ENCODE measurements at regions not wholly inside any gene's neighbourhood (a gene's known extent, or its start where the extent isn't known, plus 50 kb on each side); places are given as distances from the start of the nearest gene placed in this dataset.
A peak's percentile ranks its signal among the peaks of the same experiment; 100 is the strongest.
"Not testable (repeated sequence)": the region's sequence is repeated elsewhere in the genome, so short reads cannot be mapped to it uniquely, and the experiment has no call there.

DNA sequence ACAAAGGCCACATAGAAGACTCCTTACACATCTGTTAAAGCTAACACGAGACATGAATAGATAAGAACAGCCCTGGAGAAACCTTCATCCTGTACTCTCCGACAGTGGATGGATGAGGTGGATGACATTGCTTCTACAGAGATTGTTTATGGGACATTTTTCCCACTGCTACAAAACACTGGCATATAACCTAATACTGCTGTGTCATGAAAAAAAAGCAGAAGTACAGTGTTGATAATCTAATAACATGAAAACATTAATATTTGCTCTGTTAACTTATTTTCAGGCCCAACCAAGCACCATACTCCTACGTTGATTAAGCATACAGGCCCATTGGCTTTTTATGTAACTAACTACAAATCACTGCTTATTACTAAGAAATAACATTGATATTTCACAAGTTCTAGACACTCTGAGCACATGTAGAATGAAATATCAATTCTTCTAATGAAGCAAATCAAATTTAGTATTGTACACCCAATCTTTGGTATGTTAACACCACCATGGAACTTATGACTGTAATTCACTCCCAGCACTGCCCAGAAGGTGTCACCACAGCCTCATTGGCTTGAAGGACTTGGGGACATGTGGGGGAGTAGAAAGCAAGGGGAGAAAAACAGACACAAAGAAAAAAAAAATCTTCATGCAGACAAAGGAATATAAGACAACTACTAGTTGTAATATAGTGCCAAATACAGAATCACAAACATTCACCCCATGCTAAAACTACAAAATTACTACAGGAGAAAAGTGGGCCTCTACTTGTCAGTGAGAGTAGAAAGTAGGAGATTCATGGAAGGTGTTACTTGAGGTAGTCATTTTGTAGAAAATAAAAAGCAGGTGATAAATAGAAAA, 330.0 kb upstream of the PMFBP1 start:
- DNase-seq = peak; percentile 79

DNA sequence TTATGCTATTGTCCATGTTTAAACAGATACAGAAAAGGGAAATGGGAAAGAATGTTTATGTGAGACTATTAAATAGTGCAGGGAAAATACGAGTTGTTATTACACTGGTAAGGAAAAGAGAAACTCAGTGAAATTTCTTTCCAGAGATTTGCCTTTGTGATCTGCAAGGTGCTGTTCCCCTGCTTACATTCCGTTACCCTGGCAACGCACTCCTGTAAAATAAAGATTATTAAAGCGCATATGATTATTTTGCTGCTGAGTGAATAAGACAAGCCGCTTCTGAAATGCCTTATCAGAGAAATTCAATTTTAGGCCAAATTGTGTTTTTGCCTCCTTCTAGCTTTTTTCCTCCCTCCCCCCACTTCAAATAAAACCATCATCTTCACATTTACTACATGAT, 328.6 kb upstream of the PMFBP1 start:
- DNase-seq = no peak

DNA sequence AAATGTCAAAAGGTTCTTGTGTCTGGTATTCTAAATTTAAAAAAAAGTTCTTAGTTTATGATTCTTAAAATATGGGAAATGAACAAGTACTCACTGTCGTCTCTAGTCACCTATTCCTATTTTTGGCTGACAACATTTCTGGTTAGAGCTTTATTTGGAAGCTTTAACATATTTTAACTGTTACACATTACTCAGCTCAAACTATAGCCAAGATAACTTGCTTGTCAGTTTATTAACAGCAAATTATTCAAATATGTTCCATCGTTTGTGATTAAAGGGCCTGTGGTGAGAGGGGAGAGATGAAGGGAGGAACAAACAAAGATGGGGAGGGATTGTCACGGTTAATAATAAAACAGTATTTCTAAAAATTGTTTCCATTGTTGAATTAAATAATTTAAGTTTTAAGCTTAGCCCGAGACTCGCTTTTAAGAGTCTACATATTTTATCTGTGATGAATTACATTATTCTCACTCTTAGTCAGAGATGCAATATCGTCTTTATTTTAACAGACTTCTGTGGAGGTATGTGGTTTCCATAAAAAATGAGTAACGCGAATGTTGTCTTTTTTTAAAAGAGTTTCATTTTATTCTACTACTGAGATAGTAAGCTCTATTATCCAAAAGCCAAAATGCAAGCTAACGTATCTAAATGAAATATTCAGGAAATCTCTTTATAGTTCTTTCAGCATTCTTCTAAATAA, 321.9 kb upstream of the PMFBP1 start:
- no peak for DNase-seq

DNA sequence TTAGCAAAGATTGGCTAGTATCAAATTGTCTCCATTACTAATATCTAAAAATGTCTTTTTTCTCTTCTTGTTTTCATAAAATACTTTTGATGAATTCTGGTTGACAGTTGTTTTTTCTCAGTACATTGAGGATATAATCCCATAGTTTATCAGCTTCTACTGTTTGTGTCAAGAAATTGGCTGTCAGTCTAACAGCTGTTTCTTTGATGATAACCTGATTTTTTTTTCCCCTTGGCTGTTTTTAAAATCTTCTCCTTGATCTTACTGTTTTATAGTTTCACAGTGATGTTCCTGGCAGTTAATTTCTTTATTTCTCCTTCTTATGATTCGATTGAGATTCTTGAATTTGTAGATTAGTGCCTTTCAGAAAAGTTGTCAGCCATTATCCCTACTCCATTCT, 315.3 kb upstream of the PMFBP1 start:
- DNase-seq = no peak

DNA sequence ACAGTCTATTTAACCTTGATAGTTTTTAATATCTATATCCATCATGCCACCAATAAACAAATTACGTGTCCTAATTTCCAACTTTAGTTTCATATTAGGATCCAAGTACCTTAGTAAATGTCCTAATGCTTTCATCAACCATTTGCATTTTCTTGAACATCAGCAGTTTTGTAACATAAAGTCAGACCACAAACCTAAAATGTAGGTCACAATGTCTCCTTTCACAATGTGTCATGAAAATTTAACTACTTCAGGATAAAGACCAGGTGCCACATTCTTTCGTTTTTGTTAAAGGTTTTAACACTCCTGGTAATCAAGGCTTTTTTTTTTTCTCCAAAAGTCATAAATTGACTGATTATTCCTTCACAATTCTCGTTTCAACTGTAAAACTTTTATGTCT, 310.7 kb upstream of the PMFBP1 start:
- no peak for DNase-seq

DNA sequence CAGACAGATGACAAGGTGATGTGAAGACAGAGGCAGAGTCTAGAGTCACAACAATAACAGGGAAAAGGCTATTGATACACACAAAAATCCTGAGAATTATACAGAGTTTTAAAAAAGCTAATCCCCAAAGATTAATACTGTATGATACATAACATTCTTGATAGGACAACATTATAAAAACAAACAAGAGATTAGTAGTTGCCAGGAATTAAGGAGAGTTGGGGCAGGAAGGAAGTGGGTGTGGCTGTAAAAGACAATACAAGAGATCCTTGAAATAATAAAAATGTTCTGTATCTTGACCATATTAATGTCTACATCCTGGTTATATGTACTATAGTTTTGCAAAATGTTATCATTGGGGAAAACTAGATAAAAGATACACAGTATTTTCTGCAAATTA, 309.5 kb upstream of the PMFBP1 start:
- no peak for DNase-seq

DNA sequence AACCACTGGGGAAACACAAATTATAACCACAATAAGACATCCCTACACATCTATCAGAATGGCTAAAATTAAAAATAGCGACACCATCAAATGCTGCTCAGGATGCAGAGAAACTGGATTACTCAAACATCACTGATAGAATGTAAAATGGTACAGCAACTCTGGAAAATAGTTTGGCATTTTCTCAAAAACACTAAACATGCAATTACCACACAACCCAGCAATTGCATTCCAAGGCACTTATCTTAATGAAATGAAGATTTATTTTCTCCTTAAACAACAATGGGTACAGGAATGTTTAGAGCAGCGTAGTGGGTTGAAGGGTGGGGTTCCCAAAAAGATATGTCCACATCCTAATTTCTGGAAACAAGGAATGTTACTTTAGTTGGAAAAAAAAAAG, 309.0 kb upstream of the PMFBP1 start:
- DNase-seq = no peak

DNA sequence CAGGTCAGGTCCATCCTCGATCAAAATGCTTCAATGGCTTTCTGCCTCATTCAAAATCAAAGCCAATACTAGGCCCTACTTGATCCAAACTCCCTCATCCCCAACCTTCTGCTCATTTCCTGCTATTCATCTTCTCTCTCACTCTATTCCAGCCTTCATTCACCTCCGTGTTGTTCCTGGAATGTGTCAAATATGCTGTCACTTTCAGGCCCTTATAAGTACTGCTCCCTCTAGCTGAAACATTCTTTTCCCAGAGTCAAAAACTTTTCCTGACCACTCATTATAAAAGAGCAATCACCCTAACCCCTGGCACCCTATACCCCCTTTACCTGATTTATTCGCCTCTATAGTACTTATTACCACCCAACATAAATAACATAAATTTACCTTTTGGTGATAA, 303.7 kb upstream of the PMFBP1 start:
- no peak for DNase-seq

DNA sequence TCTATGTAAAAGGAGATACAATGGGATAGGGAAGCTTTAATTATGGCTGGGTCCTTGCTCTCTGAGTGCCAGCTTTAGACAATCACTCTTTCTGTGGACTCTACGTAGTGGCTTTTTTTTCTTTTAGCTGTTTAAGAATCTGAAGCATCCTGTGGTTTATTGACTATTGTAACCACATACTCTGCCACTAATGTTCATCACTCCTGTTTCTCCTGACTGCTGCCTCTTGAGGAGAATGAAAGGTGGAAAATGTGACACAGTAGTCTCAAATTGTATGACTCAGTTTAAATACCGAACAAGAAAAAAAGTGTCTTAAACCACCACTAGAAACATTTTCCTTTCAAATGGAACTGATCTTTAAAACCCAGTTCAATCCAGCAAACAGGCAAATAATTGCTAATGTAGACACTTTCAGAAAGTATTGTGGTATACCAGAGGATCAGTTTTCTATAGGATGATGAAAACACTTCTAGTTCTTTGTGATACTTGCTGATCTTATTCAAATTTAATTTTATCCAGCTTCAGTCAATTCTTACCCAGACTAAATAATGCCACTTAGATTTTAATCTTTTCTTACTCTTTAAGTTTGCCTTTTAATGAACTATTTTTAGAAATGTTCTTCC, 302.7 kb upstream of the PMFBP1 start:
- DNase-seq = no peak

DNA sequence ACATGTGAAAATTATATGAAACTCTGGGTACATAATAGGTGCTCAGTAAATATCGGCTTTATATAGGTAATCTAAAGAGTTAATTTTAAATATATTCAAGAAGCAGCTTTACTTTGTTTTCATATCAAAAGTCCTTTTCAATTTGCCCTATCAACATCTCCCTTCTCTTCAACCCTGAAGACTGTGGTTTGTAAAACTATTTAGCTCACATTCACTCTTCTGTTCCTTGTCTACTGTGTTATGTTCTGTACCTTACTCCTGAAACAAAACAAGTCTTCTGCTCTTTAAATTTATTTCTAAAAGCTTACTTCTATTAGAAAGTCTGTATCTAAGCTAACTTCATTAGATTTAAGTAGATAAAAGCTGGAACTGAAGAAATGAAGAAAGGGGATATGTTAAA, 301.7 kb upstream of the PMFBP1 start:
- no peak for DNase-seq

DNA sequence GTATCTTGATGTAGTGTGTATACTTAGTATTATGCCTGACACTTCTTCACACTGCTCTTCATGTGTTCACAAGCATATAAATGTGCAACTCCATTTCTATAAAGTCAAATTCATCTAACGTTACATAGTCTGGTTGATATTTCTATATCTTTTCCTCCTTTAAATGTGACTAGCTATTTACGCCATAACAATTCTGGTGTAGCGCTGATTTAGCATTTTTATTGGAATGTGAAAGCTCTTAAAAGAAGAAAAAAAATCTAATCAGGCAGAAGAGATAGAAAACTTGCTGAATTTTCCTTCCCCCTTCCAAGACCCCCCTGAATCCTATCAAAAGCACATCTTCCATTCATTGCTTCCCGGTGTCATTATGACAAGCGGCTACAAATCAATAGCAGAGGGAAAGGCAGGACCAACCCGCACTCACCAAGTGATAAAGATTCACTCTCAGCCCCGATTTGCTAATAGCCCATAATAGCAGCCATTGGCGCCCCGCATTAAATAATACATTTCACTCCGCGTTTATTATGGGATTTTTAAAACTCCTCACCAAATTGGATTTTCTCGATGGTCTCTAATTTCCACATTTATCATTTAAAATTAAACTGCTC, 299.5 kb upstream of the PMFBP1 start:
- no peak for DNase-seq

DNA sequence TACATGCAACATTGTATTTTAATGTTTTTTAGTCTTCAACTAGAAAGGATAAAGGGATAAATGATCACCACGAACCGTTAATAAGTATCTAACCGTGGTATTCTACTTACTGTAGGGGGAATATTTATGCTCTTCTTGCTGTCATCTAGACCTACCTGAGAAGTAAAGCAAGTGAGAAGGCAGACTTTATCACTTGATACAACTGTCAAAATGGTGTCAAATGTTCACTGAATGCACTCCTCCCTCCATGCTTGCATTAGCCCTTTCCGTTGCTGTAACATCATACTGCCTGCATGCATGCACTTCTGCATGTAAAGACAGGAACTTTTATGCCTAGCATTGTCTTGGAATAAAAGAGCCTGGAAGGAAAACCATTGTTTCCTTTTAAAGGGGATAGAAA, 298.6 kb upstream of the PMFBP1 start:
- DNase-seq = no peak

DNA sequence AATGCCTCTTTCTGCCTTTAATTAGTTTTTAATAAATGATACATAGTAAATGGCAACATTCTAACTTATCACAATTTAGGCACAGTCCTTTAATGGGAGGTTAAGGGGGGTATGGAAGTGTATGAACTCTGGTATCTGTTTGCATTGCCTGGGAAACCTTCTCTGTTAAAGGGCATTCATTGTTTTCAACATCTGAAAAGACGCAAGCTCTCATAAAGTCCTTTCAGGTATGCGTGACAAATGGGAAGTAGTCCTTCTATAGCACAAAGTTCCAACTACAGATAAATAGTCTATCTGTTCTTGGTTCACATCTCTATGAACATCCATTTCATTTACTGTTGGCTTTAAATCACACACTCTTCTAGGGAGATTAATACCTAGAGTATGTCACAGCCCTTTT, 298.0 kb upstream of the PMFBP1 start:
- no peak for DNase-seq

DNA sequence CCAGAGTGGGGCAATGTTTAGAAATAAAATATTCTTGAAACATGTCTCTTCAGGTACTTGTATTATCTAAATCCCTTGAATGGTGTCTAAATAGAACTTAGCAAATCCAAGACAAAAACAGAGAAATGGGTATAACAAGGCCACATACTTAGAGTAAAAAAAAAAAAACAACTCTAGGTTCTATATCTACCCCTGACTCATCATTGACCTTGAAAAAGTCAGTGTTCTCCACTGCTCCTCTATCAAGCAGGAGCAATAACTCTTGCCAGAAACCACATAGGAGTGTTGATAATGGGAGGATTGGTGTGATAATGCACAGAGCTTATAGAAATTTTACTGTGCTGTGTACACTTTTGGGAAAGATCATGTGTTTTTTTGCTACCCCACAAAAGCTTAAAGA, 296.6 kb upstream of the PMFBP1 start:
- DNase-seq = peak; percentile 38

DNA sequence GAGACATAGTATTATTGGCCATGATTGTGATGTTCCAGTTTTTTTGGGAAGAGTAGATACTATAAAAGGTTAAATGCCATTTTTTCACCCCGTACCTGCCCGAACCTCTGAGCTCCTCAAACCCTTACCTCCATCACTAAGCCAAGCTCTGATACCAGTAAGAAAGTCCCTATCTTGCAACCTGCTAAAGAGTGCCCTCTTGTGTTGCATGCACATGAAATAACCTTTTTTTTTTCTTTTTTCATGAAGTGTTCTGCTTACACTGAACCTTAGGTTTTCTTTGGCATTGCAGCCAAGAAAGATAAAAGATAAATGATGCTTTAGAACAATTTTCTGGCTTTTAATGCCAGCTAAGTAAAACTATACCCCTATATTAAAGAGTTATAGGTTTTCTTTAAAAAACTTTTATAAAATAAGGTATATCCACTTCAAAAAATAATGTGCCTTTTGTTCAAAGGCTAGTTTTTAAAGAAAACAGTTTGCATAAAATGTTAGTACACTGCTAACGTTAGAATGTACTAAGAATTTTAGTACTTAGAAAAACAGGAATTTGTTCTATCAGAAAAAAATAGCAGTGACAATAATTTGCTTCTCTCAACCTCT, 295.3 kb upstream of the PMFBP1 start:
- peak; percentile 56 for DNase-seq

DNA sequence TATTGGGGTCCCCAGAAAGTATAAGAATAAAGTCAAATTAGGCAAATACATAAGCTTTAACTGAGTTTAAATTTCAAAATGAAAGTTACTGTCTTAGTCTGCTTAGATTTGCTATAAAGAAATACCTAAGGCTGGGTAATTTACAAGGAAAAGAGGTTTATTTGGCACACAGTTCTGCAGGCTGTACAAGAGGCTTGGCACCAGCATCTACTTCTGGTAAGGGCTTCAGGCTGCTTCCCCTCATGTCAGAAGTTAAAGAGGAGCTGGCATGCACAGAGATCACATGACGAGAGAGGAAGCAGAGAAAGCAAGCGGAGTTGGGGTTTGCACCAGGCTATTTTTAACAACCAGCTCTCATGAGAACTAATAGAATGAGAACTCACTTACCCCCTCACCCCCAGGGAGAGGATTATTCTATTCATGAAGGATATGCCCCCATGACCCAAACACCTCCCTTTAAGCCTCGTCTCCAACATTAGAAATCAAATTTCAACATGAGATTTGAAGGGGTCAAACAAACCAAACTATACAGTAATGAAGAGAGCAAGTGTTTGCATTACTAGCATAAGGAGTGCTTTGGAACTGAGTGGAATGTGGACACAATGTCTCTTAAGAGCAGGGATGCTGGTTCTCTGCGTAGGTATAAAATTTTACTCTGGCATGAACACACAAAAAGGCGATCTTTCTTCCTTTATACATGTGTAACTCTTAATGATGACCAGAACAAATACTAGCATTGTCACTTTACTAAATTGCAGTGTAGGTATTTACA, 292.8 kb upstream of the PMFBP1 start:
- no peak for DNase-seq

DNA sequence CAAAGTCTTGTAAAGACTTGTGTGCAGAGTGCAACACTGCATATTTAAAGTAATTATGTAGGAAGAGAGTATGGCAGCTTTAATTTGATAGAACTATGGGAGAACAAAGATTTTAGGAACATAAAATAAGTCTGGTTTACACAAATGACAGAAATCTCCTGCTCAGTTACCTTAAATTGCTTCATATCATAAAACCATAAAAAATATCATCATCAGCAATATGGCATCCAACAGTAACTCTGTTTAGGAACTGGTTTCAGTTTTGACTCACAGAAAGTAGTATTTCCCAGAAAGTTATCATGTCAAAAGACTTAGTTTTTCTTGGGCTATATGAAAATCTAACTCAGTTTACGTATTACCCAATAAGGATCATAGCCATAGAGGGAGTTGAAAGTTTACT, 292.1 kb upstream of the PMFBP1 start:
- no peak for DNase-seq

DNA sequence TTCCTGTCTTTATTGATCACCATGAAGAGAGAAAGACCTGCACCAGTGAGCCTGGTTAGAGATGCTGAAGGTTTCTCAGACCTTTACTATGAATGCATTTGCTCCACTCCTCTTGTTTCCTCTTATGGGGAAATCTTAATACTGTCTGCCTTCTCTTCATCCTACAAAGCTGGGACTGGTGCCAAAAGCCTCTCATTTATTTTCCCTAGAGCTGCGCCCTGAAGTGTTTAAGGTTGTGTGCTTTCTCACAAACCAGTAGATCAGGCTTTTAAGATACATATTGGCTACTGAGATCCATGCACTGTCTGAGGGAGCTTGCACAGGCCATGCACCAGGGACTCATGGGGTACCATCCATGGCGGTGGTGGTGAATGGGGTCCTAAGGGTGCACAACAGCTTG, 286.1 kb upstream of the PMFBP1 start:
- no peak for DNase-seq

DNA sequence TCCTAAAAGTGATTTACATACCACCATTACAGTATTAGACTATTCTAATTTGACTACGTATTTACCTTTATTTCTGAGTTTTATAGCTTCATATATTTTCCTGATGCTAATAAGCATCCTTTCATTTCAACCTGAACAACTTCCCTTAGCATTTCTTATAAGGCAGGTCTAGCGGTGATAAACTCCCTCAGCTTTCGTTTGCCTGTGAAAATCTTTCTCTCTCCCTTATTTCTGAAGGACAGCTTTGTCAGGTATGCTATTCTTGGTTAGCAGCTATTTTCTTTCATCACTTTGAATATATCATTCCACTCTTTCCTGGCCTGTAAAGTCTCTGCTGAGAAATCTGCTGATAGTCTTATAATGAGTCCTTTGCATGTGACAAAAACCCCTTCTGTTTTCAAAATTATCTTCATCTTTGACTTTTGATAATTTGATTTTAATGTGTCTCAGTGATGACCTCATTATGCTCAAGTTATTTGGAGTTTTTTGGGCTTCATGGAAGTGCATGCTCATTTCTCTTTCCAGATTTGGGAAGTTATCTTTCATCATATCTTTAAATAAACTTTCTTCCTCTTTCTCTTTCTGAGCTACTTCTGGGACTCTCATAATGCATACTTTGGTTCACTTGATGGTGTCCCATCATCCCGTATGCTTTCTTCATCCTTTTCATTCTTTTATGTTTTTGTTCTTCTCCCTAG, 285.4 kb upstream of the PMFBP1 start:
- DNase-seq = no peak

DNA sequence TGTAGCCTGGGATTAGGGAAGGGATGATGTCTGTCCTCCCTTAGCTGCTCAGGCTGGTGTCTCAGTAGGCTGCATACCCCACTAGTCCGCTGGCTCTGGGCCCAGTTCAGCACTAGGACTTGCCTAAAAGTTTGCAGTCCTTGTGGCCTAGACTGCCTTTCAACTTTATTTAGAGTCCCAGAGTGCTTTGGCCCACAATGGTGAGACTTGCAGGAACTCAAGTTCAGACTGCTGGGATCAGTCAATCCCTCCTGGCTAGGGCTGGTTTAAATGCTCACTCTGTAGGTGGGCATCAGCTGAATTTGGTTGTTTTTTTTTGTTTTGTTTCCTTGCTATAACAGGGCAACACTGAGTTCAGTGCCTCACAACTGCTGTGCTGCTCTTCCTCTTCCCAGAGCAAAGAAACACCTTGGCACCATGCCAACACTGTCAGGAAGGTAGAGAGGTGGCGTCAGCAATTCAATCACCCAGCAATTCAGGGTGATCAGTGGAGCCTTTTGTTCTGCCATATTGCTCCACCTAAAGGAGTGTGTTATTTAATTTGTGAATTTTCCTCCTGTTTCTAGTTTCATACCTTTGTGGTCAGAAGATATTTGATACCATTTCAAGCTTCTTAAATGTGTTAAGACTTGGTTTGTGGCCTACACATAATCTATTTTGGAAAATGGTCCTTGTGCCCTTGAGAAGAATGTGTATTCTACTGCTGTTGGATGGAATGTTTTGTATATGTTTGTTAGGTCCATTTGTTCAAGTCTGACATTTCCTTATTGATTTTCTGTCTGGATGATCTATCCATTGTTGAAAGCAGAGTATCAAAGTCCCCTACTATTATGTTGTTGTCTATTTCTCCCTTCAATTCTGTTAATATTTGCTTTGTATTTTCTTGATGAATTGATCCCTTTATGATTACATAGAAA, 284.0 kb upstream of the PMFBP1 start:
- no peak for DNase-seq

DNA sequence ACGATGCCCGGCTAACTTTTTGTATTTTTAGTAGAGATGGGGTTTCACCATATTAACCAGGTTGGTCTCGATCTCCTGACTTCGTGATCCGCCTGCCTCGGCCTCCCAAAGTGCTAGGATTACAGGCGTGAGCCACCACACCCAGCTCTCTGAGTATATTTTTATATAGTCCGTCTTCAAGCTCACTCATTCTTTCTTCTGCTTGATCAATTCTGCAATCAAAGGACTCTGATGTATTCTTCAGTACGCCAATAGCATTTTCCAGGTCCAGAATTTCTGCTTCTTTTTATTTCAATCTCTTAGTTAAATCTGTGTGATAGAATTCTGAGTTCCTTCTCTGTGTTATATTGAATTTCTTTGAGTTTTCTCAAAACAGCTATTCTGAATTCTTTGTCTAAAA, 281.9 kb upstream of the PMFBP1 start:
- not testable (repeated sequence) for DNase-seq

Data from hematopoietic multipotent progenitor cell treated with erythropoietin and hydrocortisone succinate and interleukin-3 and kit ligand, for 8 days (in vitro differentiated cells).